Ammon's horn (tissue), 1 donor: ENCODE measurements at regions not wholly inside any gene's neighbourhood (a gene's known extent, or its start where the extent isn't known, plus 50 kb on each side); places are given as distances from the start of the nearest gene placed in this dataset.
A peak's percentile ranks its signal among the peaks of the same experiment; 100 is the strongest.
"Not testable (repeated sequence)": the region's sequence is repeated elsewhere in the genome, so short reads cannot be mapped to it uniquely, and the experiment has no call there.

Experiments
- DNase-seq: peaks from one replicate; pipeline ENCODE4 v3.0.0-alpha.2; 2016; ENCODE audit warnings: low spot score

DNA sequence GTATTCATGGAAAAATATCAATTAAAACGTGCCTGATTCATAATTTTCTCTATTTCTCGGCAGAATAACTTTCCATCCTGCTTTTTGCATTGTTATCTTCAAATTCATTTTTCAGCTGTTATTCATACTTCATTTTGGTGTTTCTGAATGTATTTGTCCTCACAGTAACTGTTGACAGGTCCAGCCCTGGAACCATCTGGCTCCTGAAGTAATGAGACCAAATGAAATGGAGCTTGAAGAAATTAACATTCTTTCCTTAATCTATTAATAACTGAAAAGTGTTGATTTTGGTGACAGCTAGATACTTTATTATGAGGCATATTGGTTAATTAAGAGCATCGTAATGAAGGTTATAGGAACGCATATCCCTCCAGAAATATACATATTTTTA is 257.0 kb upstream of the MINDY3 start:
- DNase-seq = no peak

DNA sequence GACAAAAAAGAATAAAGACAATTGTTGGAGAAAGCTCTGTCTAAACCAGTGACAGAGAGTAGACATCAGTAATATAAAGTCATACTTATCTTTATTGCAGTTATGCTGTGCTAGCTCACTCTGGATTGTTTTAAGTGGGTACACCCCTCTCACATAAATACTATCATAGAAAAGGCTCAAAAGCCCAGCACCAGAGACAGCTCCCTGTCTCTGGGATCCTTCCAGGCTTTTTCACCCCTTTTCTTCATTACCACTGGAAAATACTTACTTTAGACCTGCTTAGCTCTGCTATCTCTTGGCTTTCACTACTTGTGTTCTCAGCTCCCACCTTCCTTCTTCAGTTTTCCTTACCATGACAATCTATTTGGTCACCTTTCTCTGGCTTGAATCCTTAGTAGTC is 259.1 kb upstream of the MINDY3 start:
- DNase-seq = no peak

DNA sequence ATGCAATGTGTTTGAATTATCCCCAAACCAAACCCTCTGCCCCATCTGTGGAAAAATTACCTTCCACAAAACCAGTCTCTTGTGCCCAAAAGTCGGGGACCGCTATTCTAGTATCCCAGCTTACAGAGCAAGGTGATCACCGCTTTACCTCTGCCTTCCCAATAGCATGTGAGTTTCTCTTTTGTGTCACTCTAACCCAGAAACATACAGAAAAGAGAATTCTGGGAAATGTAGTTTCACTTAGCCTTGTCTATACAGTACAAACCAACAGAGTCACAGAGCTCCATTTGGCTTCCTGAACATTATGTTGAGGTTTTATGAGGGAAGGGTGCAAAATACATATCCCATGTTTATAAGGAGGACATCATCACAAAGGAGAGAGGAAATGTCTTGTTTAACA is 260.3 kb upstream of the MINDY3 start:
- DNase-seq = no peak

DNA sequence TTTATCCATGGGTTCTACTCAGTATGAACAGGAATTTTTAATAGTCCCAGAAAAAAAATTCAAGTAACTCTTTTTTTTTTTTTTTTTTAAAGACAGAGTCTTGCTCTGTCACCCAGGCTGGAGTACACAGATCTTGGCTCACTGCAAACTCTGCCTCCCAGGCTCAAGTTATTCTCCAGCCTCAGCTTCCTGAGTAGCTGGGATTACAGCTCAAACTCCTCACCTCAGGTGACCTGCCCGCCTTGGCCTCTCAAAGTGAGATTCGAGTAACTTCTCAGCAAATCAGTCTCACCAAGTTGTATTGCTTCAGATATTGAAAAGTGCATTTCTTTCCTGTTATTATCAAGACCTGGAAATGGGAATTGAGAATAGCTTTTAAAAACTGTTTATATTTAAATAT is 281.2 kb upstream of the MINDY3 start:
- DNase-seq = no peak

DNA sequence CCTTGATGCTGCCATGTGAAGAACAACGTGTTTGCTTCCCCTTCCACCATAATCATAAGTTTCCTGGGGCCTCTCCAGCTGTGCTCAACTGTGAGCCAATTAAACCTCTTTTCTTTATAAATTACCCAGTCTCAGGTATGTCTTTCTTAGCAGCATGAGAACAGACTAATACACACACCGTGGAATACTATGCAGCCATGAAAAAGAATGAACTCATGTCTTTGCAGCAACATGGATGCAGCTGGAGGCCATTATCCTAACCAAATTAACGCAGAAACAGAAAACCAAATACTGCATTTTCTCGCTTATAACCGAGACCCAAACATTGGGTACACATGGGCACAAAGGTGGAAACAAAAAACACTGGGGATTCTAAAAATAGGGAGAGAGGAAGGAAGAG is 286.7 kb upstream of the MINDY3 start:
- DNase-seq = no peak

DNA sequence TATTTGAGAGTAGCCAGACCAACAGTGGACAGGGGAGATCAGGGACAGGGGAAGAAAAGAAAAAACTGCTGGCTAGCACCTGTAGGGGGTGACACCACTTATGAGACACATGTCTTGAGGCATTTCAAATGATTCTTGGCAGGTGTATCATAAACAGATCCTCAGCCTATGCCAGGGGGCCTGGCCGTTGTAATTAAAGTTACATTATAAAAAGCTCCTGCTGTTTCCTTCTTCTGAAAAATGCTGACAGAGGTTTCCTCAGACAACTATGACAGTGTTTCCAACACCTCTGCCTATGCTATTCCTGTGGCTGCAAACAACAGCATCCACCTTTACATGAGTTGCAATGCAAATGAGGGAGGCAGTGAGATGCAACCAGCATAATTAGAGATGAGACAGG is 281.0 kb upstream of the PTER start:
- DNase-seq = no peak

DNA sequence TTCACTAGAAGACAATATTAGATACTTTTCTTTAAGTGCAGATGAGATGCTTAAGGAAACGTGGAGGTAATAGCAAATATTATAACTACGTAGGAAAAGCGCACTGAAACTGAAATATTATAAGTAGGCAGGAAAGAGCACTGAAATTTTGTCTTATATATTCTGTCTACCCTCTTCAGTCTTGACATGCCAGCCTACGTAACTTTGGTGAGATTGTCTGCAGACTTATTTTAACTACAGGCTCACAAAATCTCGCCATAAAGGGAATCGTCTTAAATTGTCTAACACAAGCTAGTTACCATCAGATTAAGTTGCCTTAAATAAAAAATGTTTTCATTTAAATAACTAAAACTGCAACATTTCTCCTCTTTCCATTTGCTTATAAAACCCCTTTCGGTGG is 280.1 kb upstream of the PTER start:
- DNase-seq = no peak

DNA sequence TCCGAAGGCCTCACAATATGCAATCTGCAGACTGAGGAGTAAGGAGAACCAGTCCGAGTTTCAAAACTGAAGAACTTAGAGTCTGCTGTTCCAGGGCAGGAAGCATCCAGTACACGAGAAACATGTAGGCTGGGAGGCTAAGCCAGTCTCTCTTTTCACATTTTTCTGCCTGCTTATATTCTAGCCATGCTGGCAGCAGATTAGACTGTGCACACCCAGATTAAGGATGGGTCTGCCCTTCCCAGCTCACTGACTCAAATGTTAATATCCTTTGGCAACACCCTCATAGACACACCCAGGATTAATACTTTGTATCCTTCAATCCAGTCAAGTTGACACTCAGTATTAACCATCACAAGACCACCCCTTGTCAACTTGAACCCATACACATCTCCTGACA is 271.7 kb upstream of the PTER start:
- not testable (repeated sequence) for DNase-seq

DNA sequence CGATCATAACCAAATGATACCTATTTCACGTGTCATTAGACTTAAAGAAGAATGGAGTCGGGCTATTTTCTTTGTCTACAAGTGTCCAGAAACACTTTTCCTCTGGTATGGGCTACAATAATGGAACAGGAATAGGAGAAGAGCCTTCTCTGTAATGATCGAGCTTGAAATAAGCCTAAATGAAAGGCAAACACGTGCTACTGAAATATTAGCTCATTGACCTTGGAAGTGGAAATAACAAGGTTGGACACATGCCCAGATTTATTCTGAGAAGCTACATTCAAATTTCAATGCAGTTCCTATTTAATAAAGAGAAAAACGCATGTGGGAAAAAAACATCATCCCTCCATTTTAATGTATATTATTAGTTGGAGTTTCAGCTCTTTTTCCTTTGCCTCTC is 254.7 kb upstream of the PTER start:
- DNase-seq = no peak

DNA sequence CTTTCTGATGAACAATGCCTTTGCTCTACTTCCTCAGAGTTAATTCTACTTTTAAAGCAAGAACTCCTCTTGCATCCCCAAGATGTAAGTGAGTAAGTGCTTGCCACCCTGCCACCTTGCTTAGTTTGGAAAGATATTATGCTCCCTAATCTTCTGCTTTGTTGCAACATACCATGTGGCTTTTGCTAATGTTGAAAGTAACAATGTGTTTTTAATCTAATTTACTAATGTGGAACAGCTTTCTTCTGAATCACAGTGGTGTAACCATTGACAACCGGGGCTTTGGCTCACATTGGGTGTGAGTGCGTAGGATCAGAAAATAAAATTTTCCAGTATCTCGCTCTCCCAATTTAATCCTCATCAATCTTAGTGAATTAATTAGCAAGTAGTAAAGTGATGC is 254.1 kb upstream of the PTER start:
- DNase-seq = peak; percentile 54

DNA sequence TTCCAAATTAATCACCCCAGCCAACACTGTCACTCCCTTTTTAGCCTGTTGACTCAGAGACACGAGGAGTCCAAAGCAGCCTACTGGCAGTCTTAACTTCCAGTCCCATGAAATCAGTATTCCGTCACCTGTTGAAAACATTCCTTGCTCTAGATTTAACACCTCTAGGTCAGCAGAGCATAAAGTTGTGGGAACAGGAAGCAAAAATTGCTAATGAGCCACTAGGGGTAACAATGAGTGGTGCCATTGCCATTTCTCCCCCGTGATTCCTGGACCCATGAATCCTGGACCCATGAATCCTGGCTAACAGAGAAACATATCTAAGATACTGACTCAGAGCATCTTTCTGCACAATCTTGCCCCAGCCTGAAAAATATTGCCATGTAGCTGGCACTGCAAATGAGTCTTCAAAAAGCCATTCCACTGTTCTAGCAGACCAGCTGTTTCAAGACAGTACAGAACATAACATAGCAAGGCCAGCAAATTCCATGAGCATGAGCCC is 252.7 kb upstream of the PTER start:
- no peak for DNase-seq

DNA sequence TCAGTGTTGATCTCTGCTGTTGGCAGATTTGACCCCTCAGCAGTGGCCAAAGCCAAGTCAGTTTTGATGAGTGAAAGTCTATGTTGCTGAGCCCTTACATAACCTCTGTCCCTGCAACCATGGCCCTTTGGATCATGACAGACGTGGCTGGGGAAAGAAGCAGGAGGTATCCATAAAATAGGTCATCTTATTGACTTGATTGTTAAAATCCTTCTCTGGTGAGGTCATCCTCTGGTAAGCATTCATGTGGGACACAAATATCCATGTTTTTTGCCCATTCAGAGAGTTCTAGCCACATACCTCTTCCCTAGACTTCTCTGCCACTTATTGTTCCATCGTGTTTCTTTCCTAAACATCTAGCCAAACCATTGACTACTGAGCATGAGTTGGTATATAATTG is 251.9 kb upstream of the PTER start:
- DNase-seq = no peak

DNA sequence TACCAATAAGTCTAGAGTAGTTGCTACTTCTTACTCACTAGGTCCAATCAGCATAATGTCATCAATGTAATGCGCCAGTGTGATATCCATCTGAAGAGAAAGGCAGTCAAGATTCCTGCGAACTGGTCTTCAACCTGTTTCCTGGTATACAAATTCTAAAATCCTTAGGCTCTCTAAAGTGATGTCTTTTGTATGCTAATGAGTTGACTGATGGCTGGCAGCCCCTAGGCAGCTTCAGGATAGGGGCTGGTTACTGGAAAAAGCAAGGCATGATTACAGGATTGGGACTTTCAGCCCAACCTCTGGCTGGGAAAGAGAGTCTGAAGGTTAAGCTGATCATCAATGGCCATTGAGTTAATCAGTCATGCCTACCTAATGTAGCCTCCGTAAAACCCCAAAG is 250.2 kb upstream of the PTER start:
- DNase-seq = no peak

DNA sequence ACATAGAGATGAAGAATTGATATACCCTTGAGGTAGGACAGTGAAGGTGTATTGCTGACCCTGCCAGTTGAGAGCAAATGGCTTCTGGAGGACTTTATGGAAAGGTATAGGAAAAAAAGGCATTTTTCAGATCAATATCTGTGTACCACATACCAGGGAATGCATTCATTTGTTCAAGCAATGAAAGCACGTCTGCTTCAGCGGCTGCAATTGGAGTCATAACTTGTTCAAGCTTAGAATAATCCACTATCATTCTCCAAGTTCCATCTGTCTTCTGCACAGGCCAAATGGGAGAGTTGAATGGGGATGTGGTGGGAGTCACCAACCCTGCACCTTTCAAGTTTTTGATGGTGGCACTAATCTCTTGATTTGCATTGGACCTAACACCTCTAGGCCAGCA is 249.6 kb upstream of the PTER start:
- no peak for DNase-seq

DNA sequence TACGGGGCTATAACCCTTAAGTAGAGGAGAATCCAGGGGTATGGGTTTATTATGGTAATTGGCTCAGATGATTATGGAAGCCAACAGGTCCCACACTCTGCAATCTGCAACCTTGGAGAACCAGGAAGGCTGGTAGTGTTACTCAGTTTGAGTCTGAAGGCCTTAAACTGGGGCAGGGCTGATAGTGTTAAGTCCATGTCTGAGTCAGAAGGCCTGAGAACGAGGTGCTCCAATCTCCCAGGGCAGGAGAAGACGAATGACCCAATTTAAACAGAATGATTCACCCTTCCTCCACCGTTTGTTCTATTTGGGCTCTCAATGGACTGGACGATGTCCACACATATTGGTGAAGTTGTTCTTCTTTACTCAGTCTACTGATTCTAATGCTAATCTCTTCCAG is 244.5 kb upstream of the PTER start:
- DNase-seq = no peak

DNA sequence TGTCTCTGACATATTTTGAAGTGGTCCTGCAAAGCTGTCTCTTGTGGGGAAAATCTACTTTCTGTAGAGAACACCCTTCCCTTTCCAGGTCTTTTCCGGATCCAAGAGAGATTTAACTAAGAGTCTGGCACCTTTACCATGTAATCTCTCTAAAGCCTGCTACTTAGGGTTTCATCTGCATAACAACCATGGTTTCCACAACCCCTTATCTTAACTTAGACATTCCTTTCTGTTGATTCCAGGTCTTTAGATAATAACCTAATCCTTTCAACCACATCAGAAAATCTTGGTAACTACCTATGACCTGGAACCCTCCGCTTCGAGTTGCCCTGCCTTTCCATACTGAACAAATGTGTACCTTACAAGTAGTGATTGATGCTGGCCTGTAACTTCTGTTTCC is 243.6 kb upstream of the PTER start:
- DNase-seq = no peak

DNA sequence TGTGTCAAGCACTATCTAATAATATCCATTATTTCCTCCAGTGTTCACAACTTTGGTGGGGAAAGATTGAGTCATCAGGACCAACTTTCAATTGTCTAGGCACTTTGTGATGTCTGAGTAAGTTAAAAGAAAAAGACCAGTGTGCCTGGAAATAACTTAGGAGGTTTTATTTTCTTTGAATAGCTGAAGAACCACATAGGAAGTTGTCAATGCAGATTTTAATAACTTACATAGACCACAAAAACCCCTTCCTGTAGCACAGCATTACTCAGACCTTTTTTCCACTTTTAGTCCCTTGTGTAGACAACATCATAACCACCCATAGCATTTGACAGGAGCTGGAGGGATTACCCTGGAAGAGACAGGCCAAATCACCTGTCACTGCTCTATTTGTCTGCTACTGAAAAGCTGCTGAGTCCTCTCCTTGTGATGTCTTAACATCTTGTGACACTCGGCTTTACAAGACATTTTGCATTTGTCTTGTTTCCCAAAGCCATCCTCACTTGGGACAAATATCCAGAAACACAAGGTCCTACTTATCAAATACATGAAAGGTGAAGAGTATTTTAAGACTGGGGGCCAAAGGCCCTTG is 241.5 kb upstream of the PTER start:
- no peak for DNase-seq

DNA sequence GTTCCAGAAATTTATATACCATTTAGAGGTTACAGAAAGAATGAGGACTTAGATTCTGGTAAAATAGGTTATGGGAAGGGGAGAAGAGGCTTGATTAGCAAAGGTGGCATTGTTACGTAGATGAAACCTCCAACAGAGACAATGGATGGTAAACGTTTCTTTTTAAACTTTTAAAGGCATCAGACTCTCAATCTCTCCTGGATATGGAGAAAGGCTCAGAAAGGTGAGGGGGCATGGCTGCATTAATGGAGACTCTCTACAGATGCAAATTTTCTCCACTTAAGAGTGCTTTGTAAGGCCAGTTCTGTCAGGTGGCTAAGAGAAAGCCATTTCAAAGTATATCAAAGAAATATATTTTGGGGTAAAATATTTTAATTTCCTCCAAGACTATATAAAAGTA is 240.9 kb upstream of the PTER start:
- DNase-seq = no peak

DNA sequence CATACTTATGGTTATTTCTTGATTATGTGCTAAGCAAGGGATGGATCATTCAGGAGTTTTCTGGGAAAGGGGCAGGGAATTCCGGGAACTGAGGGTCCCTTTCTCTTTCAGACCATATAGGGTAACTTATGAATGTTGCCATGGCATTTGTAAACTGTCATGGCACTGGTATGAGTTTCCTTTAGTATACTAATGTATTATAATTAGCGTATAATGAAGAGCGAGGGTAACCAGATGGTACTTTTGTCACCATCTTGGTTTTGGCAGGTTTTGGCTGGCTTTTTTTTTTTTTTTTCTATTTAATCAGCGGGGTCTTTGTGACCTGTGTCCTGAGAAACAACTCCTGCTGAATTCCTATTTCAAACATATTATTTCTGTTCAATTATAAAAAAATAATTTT is 237.6 kb upstream of the PTER start:
- no peak for DNase-seq

DNA sequence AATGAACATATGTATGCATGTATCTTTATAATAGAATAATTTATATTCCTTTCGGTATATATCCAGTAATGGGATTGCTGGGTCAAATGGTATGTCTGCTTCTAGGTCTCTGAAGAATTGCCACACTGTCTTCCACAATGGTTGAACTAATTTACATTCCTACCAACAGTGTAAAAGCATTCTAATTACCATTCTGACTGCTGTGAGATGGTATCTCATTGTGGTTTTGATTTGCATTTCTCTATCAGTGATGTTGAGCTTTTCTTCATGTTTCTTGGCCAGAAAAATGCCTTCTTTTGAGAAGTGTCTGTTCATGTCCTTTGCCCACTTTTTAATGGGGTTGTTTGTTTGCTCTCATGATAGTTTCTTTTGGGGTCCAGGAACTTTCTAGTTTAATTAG is 213.2 kb upstream of the PTER start:
- not testable (repeated sequence) for DNase-seq

DNA sequence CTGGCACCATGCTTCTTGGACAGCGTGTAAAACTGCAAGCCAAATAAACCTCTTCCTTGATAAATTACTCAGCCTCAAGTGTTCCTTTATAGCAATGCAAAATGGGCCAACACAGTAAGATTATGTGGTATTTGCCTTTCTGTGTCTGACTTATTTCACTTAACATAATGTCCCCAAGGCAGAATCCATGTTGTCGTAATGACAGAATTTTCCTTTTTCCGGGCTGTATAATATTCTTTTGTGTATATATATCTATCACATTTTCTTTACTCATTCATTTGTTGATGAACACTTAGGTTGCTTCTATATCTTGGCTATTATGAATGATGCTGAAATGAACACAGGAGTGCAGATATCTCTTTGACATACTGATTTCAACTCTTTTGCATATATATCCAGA is 209.1 kb upstream of the PTER start:
- no peak for DNase-seq

DNA sequence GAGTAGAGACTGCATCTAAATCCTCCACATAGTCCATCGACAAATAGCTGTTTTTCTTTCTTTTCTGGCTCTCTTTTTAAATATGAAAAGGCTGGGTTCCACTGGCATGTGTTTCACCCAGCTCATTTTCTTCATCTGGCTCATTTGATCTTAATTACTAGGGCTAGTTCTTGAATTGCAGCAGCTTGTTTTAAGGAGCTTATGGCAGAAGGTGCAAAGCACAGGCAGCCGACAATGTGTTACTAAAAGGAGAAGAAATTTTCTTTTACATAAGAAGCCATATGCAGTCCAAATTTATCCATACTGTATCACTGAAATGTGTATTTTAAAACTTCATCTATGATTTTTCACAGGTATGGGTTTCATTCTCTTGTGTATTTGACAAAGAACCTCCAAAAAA is 205.6 kb upstream of the PTER start:
- peak; percentile 6 for DNase-seq

DNA sequence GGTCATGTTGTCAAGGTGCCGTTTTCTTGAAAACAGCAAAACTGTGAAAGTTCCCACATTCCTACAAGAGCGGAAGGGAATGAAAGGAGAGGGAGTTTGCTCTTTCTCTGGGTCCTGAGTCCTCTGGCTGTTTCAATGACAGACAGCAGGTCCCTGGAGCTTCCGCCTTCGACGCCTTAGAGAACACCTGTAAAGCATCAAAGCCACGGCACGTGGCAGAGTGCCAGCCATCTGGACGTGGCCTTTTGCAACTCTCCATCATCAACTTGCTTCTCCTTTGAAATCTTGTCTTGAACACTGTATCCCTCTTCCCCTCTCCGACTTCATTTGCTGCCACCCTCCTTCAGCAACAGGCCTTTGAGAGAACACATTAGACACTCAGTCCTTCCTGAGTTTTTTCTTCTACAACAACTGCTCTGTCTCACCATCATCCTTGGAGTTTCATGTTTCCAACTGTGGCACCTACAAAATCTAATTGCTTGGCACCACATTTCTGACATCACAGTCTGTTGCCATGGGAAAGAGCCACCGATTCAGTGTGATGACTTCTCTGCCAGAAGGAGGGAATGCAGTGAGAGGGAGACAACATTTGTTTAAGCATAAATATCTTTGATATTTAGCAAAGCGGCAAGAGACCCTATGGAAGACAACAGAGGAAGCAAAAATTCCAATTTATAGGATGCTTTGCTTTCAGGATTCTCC is 204.9 kb upstream of the PTER start:
- peak; percentile 25 for DNase-seq

DNA sequence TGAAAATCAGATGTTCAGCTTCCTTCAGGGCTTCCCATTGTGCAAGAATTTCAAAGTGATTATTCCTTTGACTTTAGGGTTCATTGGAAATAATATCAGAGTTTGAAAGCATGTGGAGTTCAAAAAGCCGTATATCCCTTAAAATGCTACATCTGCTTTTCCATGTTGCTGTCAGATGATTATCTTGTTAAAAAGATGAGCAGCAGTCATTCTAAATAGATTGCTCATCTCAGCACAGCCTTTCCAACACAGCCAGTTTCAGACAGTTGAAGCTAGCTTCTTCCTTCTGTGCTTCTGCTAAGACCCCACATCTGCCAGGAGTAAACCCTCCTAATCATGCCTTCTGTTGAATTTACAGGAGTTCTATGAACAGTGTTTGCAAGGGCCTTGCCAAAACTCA is 204.4 kb upstream of the PTER start:
- DNase-seq = no peak
